ENCODE measurements at regions not wholly inside any gene's neighbourhood (a gene's known extent, or its start where the extent isn't known, plus 50 kb on each side); places are given as distances from the start of the nearest gene placed in this dataset.

DNA sequence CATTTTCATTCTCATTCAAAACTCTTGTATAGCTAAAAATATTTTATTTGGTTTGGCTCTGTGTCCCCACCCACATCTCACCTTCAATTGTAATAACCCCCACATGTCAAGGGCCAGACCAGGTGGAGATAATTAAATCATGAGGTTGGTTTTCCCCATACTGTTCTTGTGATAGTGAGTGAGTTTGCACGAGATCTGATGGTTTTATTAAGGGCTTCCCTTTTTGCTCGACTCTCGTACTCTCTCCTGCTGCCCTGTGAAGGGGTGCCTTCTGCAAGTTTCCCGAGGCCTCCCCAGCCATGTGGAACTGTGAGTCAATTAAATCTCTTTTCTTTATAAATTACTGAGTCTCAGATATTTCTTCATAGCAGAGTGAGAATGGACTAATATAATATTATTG is 768.0 kb downstream of the STIM2 start:
- no peak for TF ChIP-seq POLR2A (IDR thresholded peaks at IDR 0.05)
- TF ChIP-seq, protein P1, sequence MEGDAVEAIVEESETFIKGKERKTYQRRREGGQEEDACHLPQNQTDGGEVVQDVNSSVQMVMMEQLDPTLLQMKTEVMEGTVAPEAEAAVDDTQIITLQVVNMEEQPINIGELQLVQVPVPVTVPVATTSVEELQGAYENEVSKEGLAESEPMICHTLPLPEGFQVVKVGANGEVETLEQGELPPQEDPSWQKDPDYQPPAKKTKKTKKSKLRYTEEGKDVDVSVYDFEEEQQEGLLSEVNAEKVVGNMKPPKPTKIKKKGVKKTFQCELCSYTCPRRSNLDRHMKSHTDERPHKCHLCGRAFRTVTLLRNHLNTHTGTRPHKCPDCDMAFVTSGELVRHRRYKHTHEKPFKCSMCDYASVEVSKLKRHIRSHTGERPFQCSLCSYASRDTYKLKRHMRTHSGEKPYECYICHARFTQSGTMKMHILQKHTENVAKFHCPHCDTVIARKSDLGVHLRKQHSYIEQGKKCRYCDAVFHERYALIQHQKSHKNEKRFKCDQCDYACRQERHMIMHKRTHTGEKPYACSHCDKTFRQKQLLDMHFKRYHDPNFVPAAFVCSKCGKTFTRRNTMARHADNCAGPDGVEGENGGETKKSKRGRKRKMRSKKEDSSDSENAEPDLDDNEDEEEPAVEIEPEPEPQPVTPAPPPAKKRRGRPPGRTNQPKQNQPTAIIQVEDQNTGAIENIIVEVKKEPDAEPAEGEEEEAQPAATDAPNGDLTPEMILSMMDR (IDR thresholded peaks at IDR 0.05), result no peak

All from body of pancreas (tissue), 4 donors.